GM12872 (cell line): ENCODE measurements at regions not wholly inside any gene's neighbourhood (a gene's known extent, or its start where the extent isn't known, plus 50 kb on each side); places are given as distances from the start of the nearest gene placed in this dataset.
A peak's percentile ranks its signal among the peaks of the same experiment; 100 is the strongest.

ENCODE experiments used
- TF ChIP-seq, protein P1 (sequence below): IDR thresholded peaks from 3 replicates; pipeline ENCODE4 v1.5.1; 2011; ENCODE audit warnings: low read depth, mild to moderate bottlenecking, low read length, moderate library complexity; ENCODE audit not compliant: insufficient read depth

DNA sequence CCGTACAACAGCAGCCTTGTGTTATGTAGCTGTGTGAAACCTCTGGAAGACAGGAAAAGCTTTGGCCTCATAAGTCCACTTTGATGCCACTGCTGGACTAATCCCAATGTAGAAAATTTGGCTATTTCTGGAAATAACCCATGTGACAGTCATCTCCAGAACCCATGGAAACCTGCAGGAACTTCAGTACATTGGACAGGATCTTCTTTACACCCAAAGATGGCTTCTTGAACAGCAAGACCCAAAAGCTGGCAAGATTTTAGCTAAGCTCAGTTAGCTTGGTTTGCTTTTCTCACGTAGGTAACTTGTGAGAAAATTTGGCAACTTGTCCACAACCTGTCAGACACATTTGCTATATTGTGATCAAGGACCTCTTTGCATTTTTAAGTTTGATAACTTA is 74.8 kb upstream of the RCN1 start:
- TF ChIP-seq, protein P1, sequence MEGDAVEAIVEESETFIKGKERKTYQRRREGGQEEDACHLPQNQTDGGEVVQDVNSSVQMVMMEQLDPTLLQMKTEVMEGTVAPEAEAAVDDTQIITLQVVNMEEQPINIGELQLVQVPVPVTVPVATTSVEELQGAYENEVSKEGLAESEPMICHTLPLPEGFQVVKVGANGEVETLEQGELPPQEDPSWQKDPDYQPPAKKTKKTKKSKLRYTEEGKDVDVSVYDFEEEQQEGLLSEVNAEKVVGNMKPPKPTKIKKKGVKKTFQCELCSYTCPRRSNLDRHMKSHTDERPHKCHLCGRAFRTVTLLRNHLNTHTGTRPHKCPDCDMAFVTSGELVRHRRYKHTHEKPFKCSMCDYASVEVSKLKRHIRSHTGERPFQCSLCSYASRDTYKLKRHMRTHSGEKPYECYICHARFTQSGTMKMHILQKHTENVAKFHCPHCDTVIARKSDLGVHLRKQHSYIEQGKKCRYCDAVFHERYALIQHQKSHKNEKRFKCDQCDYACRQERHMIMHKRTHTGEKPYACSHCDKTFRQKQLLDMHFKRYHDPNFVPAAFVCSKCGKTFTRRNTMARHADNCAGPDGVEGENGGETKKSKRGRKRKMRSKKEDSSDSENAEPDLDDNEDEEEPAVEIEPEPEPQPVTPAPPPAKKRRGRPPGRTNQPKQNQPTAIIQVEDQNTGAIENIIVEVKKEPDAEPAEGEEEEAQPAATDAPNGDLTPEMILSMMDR, result no peak

DNA sequence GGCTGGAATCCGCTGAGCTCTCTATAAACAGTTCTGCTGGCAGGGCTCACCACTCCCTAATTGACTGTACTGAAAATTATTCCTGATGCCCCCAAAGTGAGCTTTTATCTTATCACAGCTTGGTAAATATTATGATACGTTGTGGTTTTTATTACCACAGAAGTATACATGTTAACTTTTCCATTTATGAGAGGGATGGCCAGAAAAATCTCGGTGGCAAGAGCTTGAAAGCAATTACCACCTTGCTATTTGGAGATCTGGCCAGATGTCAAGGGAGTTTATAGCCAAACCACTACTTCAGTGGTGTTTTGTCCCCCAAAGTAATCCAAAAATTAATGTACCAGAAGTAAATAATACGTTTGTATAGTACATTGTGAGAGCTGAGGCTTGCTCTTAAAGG is 75.4 kb upstream of the RCN1 start:
- TF ChIP-seq, protein P1, result no peak

DNA sequence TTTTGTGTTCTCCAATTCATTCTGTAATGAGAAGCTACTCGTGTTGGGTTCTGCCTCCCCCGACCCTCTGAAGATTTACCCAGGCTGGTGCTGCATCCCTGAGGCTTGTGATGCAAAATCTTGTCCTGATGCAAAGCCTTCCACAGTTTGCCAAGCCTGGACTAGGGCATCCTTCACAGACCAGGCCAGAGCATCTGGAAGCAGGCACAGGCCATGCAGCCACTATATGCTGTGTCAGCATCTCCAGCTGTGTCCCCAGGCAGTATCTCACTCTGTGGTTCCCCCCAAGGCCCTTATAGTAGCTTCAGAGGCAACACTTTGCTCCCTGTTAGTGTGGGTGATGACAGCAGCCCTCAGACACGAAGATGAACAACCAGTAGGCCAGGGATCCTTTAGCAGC is 77.3 kb upstream of the RCN1 start:
- TF ChIP-seq, protein P1, result no peak

DNA sequence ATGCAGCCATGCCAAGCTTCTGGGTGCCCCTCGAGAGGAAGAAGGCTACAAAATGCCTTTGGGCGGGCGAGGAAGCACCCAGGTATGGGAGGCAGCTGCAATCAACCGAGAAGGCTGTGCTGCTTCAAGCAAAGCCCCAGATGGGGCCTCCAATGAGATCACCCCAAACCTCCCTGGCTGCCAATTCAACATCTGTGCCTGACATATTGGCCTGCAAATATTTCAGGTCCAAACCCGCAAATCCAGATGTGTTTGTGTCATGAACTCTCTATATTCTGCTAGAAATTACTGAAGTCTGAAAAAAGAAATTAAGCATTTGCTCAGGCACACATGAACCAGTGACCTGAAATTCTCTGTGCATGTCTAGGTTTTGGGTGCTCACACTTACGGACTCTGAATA is 78.8 kb upstream of the RCN1 start:
- TF ChIP-seq, protein P1, result no peak

DNA sequence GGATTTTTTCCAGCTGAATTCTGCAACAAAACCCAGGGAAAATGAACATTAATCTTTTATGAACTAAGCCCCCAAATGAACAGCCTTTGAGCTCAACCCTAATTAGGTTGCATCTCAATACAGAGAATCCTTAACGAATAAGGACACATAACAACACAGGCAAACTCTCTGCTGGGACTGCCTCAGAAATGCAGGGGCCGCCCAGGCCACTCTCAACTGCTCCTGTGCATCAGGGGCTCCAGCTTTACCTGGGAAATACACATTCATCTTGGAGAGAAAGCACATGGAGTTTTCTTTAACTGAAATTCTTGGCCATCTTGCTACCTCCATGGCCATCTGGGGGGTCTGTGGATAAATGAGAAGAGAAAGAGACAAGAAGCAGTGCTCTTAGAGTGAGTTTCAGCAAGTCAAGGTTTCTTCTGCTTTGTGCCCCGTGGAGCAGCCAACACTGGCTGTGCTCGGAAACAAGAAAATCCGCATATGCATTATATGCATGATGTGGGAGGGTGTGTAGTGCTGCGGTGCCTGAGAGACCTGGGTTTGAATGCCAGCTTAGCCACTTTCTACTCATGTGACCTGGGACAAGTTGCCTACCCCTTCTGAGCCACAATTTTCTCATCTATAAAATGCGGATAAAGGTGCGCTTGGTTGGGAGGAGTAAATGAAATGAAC is 81.9 kb upstream of the RCN1 start:
- TF ChIP-seq, protein P1, result no peak

DNA sequence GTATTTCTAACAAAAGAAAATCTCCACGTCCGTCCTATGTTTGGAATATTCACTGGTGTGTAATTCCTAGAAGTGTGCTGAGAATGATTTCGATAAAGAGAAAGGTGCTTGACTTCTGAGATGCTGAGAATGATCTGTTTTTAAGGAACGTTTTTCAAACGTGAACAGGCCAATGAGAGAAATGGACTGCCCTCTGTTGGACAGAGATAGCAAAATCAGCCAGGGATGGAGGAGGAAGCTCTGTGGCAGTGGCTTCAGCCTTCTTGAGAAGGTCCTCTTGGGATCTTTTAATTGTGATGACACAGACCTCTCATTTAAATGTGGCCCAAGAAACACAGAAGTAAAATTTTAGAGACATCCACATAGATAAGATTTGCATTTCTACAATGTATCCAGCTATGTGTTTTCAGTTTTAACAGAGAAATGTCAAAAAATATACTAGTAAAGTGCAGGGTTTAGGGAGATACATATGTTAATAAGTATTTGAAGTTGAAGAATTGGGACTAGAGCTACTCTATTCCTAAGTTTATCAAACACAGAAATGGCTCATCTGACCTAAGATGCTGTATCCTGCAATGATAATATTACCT is 84.0 kb upstream of the RCN1 start:
- TF ChIP-seq, protein P1, result peak; percentile 73

DNA sequence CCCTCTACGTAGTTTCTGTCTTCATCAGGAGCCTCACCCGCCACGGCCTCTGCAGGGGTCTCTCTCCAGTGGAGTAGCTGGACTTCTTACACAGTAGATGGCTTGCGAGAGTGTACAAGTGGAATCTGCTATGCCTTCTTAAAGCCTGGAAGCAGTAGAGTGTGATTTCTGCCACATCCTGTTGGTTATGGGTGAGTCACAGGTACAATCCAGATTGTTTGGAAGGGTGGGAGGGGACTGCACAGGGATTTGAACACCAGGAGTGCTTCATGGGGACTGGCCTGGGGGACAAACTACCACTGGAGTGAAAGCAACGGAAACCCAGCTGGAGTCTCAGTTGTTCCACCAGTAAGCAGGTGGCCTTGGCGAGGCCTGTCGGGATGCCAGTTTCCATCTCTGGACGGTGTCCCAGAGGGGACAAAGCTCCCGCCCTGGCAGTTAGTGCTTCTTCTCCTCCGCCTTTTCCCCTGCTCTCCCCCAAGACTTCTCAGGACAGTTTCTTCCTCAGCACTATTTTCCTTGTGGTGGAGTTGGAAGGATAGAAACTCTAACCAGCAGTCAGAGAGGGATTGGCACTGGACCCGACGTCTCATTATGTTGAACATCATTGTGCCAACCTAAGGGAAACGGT is 85.0 kb upstream of the RCN1 start:
- TF ChIP-seq, protein P1, result no peak
